HG03135 (cell line): ENCODE measurements at regions not wholly inside any gene's neighbourhood (a gene's known extent, or its start where the extent isn't known, plus 50 kb on each side); places are given as distances from the start of the nearest gene placed in this dataset.
"Not testable (repeated sequence)": the region's sequence is repeated elsewhere in the genome, so short reads cannot be mapped to it uniquely, and the experiment has no call there.

ENCODE experiments used
- ATAC-seq: cut with Tn5 transposase; IDR thresholded peaks from one replicate; pipeline ENCODE4 v1.9.1; 2021; ENCODE audit warnings: mild to moderate bottlenecking, moderate library complexity; ENCODE audit not compliant: unreplicated experiment

DNA sequence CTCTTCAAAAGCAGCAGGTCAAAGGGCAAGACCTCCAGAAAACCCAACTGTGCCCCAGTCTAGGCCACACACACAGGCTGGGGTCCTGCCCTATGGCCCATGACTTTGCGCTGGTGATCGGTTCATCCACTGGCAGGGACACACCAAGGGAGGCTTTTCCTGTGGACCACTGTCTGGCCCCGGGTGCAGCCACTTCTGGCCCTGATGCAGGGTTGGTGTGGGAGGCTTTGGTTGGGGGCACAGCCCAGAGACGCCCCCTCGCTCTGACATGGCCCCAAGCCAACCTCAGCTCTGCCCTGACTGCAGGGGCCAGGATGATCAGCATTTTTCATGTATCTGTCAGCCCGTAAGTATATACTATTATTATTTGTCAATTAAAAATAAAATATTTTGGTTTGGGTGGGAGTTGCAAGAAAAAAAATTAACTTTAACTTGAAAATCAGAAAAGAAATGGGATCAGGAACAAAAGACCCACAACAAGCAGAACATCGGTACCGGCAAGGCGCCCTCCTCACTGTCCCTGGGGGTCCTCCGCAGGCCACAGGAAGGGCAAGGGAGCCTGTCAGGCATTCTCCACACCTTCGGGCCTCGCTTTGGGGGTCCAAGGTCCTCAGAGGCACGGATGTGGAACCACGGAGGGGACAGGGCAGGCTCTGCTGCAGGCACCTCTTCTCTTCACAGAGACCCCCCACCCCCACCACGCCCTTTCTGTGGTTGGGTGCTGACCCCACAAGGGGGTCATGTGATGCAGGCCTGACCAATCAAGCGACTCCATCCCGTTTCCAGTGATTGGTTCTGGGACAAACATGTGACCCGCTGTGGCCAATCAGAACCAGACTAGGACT lies 181.5 kb upstream of the SFSWAP start:
- no peak for ATAC-seq

DNA sequence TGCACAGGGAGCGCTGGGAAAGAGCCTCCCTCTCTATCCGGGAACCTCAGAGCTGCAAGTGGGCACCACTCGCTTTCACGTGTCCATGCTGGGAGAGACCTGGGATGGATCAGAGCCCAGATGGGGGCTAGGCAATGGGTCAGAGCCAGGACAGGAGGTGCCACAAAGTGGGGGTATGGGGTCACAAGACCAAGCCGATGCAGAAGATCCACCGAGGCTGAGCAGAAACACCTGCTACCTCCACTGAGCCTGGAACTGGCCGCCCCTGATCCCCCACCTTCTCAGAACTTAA lies 180.9 kb upstream of the SFSWAP start:
- ATAC-seq = no peak

DNA sequence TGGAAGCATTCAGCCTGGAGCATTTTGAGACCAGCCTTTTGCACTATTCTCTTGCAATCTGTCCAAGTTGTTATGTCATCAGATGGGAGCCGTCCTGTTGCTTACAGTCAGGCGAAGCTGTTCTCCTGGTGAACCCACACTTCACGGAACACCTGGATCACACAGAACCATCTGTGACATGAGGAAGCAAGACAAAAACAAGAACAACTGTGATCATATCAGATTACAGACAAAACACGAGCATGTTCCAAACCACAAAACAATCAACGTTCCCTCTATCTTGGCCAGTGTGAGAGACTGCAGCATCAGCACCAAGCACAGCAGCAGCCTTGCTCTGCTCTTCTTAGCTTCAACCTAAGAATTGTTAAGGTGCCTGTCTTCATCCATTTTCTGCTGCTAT lies 180.5 kb upstream of the SFSWAP start:
- ATAC-seq = no peak

DNA sequence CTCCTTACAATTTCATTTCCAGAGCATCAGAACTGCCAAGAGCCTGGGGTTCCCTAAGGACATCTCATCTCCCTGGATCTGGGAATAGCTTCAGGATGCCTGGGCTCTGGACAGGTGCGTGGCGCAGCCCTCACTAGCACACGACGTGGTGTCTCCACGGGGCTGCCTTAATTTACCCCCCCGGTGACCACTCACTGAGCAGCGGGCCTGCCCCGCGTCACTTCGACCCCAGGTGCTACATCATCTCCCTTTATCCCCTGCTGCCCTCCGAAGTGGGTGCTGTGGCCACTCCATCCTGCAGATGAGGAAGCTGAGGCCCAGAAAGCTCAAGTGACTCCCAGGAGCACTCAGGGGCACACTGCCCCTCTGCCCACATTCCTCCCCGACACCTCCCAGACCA lies 177.8 kb upstream of the SFSWAP start:
- no peak for ATAC-seq

DNA sequence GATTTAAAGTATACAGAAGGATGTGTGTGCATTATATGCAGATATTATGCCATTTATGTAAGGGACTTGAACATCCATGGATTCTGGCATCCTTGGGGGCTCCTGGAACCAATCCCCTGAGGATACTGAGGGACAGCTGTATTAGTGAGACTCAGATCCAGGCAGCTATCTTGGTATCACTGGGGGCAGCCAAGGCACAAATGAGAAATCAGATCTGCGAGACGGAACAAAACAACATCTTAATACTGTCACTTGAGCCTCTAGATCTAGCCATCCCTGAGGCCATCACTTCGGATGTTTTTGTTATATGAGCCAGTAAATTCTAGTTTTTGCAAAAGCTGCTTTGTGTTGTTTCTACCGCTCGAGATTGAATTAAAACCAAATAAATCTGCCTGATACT lies 175.1 kb upstream of the SFSWAP start:
- ATAC-seq = no peak

DNA sequence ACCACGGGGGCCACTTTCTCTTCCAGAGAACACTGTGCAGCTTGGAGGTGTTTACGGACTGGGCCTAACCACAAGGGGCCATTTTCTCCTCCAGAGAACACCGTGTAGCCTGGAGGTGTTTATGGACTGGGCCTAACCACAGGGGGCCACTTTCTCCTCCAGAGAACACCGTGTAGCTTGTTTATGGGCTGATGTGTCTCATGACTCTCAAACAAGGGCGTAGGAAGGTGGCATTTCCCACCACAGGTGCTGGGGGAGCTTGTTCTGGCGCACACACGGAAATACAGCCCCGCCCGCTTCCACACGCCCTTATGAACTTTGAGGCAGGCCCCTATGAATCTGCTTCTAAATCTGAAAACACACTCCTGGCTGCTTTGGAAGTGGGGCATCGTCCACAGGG lies 174.6 kb upstream of the SFSWAP start:
- no peak for ATAC-seq

DNA sequence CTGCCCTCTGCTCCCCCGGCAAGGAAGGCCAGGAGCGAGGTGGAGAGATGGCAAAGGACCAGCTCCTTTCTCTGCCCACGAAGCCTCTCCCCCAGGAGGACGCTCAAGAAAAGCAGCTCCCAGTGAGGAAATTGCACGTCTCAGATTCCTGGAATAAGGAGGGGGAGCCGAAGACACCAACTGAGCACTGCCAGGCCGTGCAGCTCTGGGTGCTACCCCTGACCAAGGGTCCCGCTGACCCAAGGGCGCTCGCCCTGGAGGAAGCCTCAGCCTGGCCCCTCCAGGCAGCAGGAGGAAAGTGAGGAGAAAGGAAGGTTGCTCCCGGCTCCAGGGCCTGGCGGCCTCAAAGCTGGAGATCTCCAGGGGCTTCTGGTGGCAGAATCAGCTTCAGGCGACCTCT lies 174.1 kb upstream of the SFSWAP start:
- no peak for ATAC-seq

DNA sequence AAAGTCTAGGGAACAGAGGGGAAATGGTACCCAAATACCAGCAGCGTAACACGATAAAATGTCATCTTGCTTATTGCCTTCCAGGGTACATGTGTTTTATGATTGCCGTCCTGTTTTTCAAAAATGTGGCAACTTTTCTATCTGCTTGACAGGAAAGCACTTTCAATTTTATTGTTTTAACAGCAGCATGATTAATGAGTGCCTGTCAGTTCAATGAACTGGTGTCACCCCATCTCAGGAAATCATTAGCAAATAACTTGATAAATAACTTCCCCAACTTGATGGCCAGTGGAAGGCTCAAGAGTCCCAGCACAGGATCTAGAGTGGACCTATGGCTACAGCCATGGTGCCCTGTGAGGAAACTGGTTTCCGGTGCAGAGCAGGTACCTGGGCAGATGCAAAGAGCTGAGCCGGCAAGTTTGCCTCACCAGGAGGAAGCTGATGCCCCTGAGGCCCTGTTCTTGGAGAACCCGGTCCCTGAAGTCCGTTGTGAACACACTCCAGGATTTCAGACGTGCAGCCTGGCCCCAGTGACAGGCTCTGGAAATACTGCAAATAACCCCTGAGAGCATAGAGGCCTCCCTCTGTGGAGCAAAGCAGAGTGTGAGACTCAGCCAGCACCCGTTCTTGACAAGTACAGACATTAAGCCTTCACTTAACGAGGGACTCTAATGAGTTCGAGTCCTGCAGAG lies 173.5 kb upstream of the SFSWAP start:
- no peak for ATAC-seq

DNA sequence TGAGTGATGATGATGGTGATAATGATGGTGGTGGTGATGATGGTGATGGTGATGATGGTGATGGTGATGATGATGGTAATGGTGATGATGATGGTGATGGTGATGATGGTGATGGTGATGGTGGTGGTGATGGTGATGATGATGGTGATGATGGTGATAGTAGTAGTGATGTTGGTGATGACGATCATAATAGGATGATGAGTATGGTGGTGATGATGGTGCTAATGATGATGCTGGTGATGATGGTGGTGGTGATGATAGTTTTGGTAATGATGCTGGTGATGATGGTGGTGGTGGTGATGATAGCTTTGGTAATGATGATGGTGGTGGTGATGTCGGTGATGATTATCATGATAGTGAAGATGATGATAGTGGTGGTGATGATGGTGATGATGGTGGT lies 171.5 kb upstream of the SFSWAP start:
- ATAC-seq = no peak

DNA sequence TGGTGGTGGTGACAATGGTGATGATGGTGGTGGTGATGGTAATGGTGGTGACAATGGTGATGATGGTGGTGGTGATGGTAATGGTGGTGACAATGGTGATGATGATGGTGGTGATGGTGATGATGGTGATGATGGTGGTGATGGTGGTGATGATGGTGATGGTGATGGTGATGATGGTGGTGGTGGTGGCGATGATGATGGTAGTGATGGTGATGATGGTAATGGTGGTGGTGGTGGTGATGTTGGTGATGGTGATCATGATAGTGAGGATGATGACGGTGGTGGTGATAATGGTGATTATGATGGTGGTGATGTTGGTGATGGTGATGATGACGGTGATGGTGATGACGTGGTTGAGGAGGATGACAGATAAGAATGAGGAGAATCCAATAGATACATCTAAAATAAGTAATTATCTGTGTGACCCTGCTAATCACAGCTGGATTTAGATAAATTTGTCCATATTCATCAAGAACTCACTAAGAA lies 170.7 kb upstream of the SFSWAP start:
- no peak for ATAC-seq

DNA sequence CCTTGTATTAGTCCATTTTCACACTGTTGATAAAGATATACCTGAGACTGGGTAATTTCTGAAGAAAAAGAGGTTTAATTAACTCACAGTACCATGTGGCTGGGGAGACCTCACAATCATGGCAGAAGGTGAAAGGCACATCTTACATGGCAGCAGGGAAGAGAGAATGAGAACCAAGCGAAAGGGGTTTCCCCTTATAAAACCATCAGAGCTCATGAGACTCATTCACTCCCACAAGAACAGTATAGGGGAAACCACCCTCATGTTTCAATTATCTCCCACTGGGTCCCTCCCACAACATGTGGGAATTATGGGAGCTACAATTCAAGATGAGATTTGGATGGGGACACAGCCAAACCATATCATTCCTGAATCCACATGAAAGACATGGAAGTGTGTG lies 169.4 kb upstream of the SFSWAP start:
- ATAC-seq = not testable (repeated sequence)

DNA sequence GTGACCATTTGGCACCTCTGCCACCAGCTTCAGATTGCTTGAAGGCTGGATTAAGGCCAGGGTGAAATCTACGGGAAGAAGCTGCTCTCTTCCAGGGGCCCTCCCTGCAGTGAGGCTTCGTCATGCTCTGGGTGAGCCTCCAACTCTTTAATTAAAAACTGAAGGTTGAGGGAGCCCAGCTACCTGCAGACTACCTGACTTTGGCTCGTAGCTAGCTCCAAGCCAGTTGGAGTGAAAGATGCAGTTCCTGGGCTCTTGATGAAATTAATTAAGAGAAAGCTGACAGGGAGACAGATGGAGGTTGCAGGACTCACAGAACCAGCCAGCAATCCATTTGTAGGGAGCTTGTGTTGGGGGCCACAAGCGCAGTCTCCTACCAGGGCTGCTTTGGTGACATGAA lies 168.5 kb upstream of the SFSWAP start:
- ATAC-seq = no peak

DNA sequence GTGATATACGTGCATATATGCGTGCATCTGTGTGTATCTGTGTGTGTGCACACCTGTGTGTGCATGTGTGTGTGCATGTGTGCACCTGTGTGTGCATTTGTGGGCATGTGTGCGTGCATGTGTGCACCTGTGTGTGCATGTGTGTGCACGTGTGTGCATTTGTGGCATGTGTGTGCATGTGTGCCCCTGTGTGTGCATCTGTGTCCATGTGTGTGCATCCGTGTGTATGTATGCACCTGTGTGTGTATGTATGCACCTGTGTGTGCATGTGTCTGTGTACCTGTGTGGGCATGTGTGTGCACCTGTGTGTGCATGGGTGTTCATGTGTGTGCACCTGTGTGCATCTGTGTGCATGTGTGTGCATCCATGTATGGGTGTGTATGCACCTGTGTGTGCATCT lies 167.8 kb upstream of the SFSWAP start:
- no peak for ATAC-seq

DNA sequence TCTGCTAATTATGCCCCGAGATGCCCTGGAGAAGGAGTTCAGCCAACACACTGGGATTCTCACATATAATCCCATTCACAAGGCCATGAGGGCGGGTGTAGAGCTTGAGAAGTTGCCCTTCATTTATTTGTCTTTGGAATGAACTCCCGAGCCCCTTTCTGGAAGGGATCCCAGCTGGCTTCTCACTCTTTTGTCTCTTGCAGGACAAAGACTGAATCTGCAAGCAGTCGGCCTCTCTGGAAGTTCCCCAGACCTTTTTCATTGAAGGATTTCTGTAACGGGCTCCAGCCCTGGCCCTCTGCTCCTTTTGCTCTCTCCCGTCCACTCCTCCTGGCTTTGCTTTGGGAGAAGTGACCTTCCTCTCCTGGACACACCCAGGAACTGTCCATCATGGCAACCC lies 163.3 kb upstream of the SFSWAP start:
- no peak for ATAC-seq

DNA sequence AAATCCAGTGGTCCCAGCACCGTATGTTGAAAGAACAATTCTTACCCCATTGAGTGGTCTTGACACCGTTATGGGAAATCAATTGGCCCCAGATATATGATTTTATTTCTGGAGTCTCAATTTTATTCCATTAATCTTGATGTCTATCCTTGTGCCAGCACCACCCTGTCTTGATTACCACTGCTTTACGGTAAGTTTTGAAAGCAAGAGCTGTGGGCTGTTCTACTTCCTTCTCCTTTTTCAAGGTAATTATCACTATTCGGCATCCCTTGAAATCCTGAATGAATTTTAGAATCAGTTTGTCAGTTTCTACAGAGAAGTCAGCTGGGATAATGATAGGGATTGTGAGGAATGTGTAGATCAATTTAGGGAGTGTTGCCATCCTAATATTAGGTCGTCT lies 160.8 kb upstream of the SFSWAP start:
- ATAC-seq = no peak

DNA sequence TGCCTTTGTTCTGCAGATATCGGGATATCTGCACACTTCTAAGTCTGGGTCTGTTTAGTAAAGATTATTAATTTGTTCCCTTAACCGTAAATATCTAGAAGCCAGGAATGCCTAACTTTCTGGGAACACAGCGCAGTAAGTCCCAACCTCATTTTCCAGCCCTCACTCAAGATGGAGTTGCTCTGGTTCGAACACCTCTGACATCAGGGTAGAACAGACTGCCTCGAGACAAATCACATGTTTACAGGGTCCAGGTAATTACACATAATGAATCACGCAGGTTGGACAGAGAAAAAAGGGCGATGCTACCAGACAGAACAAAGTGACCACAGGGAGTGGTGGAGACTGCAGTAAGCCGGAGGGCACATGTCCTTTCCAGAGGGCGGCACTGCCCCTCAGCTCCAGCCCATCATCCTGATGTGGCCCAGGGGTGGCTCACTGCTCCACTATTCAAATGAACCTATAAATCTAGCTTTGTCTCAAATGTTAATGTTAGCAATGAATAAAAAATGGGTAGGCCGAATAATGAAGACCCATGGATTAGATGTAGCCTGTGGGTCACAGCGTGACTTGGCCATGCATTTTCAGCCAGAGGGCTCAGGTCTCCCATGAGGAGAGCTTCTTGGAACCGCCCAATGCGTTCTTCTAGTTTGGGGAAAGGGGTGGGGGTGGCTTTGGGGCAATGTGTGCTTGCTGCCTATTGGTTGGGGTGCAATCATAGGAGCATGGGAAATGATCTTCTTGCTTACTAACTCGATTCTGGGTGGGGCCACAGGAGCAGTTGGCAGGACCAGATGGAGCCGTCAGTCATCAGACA lies 159.0 kb upstream of the SFSWAP start:
- no peak for ATAC-seq

DNA sequence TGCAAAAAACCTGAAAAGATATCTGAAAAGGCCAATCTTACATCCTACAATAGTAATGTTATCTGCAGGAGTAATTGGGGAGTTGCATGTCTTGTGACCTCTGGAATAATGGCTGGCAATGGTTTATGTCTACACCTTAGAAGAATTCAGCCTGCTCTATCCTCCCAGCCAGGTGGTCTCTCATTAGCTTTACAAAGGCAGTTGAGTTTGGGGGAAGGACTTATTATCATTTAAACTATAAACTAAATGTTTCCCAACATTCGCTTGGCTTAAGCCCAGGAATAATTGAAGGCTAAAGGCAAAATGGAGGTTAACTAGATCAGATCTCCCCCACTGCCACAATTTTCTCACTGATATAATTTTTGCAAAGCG lies 158.4 kb upstream of the SFSWAP start:
- ATAC-seq = no peak

DNA sequence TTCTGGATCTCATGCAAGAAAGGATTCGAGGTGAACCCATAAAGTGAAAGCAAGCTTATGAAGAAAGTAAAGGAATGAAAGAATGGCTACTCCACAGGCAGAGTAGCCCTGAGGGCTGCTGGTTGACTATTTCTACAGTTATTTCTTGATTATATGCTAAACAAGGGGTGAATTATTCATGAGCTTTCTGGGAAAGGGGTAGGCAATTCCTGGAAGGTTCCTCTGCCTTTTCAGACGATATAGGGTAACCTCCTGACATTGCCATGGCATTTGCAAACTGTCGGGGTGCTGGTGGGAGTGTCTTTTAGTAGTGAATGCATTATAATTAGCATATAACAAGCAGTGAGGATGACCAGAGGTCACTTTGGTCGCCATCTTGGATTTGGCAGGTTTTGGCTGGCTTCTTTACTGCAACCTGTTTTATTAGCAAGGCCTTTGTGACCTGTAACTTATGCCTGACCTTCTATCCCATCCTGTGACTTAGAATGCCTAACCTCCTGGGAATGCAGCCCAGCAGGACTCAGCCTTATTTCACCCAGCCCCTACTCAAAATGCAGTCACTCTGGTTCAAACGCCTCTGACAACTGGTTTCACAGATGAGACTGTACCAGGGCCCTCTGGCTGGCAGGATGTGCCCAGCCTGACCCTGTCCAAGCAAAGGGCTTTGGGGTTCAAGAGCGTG lies 157.7 kb upstream of the SFSWAP start:
- no peak for ATAC-seq

DNA sequence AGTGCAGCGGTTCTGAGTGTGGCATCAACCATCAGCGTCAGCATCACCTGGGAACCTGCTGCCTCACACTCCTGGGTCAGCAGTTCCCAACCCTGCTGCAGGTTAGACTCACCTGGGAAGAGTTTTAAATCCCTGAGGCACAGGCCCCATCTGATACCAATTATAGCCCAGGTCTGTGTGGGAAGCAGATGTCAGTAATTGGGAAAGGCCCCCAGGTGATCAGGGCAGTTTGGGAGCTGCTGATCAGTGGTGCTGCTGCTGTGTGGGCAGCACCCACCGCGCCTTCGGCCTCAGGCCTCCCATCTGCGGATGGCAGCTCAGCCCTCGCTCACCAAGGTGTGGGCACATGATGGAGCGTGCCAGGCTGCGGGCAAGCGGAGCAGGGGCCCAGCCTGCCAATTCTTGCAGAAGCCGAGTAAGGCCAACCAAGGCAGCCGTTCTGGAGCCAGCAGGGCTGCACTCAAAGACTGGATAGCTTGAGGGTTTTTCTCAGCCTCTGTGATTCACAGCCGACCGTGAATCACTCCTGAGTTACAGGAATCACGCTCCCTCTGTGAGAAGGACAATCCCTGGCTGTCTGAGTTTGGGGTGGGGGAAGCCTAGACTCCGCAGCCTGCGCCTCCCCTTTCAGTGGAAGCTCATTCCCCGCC lies 155.6 kb upstream of the SFSWAP start:
- ATAC-seq = no peak

DNA sequence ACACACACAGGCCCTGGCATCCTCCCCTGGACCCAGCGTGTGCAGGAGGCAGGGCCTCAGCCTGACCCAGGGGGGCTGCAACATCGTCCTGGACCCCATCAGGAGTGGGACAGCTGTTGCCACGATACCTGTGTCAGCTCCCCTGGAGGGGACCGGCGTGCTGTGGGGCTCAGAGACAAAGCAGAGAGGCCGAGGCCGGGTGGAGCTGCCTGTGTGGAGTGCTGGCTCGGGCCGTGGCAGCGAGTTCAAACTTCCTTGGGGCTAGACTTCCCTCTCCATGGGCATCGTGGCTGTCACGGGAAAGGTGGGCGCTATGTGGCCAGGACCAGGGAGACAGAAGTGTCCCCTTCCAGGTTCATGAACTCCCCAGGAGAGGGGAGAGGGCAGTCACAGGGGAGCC lies 155.0 kb upstream of the SFSWAP start:
- ATAC-seq = no peak
